Sigmoid colon (tissue), 6 donors: ENCODE measurements at regions not wholly inside any gene's neighbourhood (a gene's known extent, or its start where the extent isn't known, plus 50 kb on each side); places are given as distances from the start of the nearest gene placed in this dataset.
A peak's percentile ranks its signal among the peaks of the same experiment; 100 is the strongest.

Source experiments
- DNase-seq: peaks from one replicate; pipeline ENCODE4 v3.0.0-alpha.2; 2019
- H3K27ac ChIP-seq, 4 donors: fragments of 200-600 bp; sonication (generic); one replicate each; pipeline ENCODE4 v1.5.1; 2016 to 2019; ENCODE audit warnings: mild to moderate bottlenecking in 1 of 4
- H3K27me3 ChIP-seq, 3 donors: fragments of 200-600 bp; sonication (generic); one replicate each; pipeline ENCODE4 v1.5.1; 2019; ENCODE audit warnings: mild to moderate bottlenecking in 1 of 3
- H3K36me3 ChIP-seq, 4 donors: fragments of 200-600 bp; sonication (generic); one replicate each; pipeline ENCODE4 v1.5.1; 2016 to 2019
- H3K4me1 ChIP-seq, 4 donors: fragments of 200-600 bp; sonication (generic); one replicate each; pipeline ENCODE4 v1.5.1; 2017 to 2019
- H3K4me3 ChIP-seq, 4 donors: fragments of 200-600 bp; sonication (generic); one replicate each; pipeline ENCODE4 v1.5.1; 2017 to 2019; ENCODE audit warnings: mild to moderate bottlenecking in 2 of 4, moderate library complexity in 1 of 4
- H3K9me3 ChIP-seq, 4 donors: fragments of 200-600 bp in 3 of 4; sonication (generic) in 3 of 4; one replicate each; pipeline versions ENCODE4 v1.5.1 to v1.6.1; 2013 to 2019
- EP300 ChIP-seq, 4 donors: sonication (generic); formaldehyde crosslinking; IDR thresholded peaks; one replicate each; pipeline ENCODE4 v1.6.1; 2017; ENCODE audit warnings: antibody characterized with exemption in 4 of 4
- POLR2A ChIP-seq, 2 donors: fragments of 450-650 bp; IDR thresholded peaks; one replicate each; pipeline ENCODE4 v1.6.1; 2016; ENCODE audit warnings: antibody characterized with exemption in 2 of 2, mild to moderate bottlenecking in 2 of 2, moderate library complexity in 2 of 2
- POLR2AphosphoS5 ChIP-seq, 4 donors: sonication (generic); formaldehyde crosslinking; IDR thresholded peaks; one replicate each; pipeline ENCODE4 v1.6.1; 2017; ENCODE audit warnings: antibody characterized with exemption in 4 of 4
- WGBS, 2 donors: extraction: QIAGEN DNeasy Blood & Tissue Kit; methylation state at CpG; one replicate each; pipeline ENCODE4 v1.1.7; 2013; 5-methylcytosine and 5-hydroxymethylcytosine counted together
- intact Hi-C: fragments of 100-400 bp; cut with DNase I; formaldehyde crosslinking; loops from one replicate; pipeline ENCODE4 v1.15.1; 2023
- TF ChIP-seq, protein P1 (sequence below), 4 experiments: fragments of 450-650 bp in 3 of 4; fragments of 200-600 bp in 1 of 4; IDR thresholded peaks; one replicate each; pipeline ENCODE4 v1.5.1; 2016 to 2019; ENCODE audit warnings: antibody characterized with exemption in 4 of 4, mild to moderate bottlenecking in 3 of 4, moderate library complexity in 2 of 4
- donor health status: healthy with polysubstance abuse.
- donor health status: healthy.

GRCh38 chr6:53446151-53446550, 97.4 kb upstream of the ELOVL5 start:
- no peak for TF ChIP-seq EP300 (IDR thresholded peaks at IDR 0.05)
- Histone ChIP-seq H3K27me3 (no peaks in the 10 kb centered on the region), H3K27ac (no peak overlapping the region), H3K4me1 (no peaks in the 10 kb centered on the region), H3K9me3 (peaks cover 0 to 4% (median 0%) of the 10 kb centered on the region in 4 donors), H3K4me3 (no peak overlapping the region), H3K36me3 (no peaks in the 10 kb centered on the region)
- intact Hi-C loops: no loop called here
- DNase-seq: no peak
- 72 to 90% methylated on average over 2 of the region's 2 CpGs for WGBS, 2 donors

- Histone ChIP-seq H3K27ac (no peak overlapping the region), H3K9me3 (no peaks in the 10 kb centered on the region), H3K36me3 (no peaks in the 10 kb centered on the region), H3K27me3 (no peaks in the 10 kb centered on the region), H3K4me1 (peaks cover 0 to 22% (median 19%) of the 10 kb centered on the region in 4 donors), H3K4me3 (no peak overlapping the region)
- TF ChIP-seq POLR2A (IDR thresholded peaks at IDR 0.05) (no peak), POLR2AphosphoS5 (IDR thresholded peaks at IDR 0.05) (no peak), EP300 (IDR thresholded peaks at IDR 0.05) (no peak)
- TF ChIP-seq, protein P1, sequence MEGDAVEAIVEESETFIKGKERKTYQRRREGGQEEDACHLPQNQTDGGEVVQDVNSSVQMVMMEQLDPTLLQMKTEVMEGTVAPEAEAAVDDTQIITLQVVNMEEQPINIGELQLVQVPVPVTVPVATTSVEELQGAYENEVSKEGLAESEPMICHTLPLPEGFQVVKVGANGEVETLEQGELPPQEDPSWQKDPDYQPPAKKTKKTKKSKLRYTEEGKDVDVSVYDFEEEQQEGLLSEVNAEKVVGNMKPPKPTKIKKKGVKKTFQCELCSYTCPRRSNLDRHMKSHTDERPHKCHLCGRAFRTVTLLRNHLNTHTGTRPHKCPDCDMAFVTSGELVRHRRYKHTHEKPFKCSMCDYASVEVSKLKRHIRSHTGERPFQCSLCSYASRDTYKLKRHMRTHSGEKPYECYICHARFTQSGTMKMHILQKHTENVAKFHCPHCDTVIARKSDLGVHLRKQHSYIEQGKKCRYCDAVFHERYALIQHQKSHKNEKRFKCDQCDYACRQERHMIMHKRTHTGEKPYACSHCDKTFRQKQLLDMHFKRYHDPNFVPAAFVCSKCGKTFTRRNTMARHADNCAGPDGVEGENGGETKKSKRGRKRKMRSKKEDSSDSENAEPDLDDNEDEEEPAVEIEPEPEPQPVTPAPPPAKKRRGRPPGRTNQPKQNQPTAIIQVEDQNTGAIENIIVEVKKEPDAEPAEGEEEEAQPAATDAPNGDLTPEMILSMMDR (IDR thresholded peaks at IDR 0.05): no peak
- DNase-seq: no peak
- WGBS, 2 donors: 82 to 90% methylated on average over 3 of the region's 3 CpGs
- intact Hi-C loops: no loop called here
Observed at GRCh38 chr6:53441761-53442160, 93.0 kb upstream of the ELOVL5 start.

- WGBS, 2 donors: 11 to 69% methylated on average over 1 of the region's 1 CpG
- Histone ChIP-seq H3K4me1 (peaks cover 0 to 22% (median 19%) of the 10 kb centered on the region in 4 donors), H3K27ac (peak overlapping the region in 1 of 4 donors; percentile 34), H3K9me3 (no peaks in the 10 kb centered on the region), H3K36me3 (no peaks in the 10 kb centered on the region), H3K4me3 (no peak overlapping the region), H3K27me3 (no peaks in the 10 kb centered on the region)
- no peak for DNase-seq
- TF ChIP-seq POLR2A (IDR thresholded peaks at IDR 0.05): no peak
- TF ChIP-seq EP300 (IDR thresholded peaks at IDR 0.05): no peak
- no peak for TF ChIP-seq POLR2AphosphoS5 (IDR thresholded peaks at IDR 0.05)
- TF ChIP-seq, protein P1 (IDR thresholded peaks at IDR 0.05): no peak
- intact Hi-C loops: no loop called here
Observed at GRCh38 chr6:53441035-53441493, 92.3 kb upstream of the ELOVL5 start.

- H3K4me3 ChIP-seq: no peak overlapping the region
- DNase-seq: no peak
- no peaks in the 10 kb centered on the region for H3K36me3 ChIP-seq
- peak overlapping the region in 1 of 4 donors; percentile 34 for H3K27ac ChIP-seq
- no peaks in the 10 kb centered on the region for H3K27me3 ChIP-seq
- H3K9me3 ChIP-seq: no peaks in the 10 kb centered on the region
- TF ChIP-seq POLR2AphosphoS5 (IDR thresholded peaks at IDR 0.05) (no peak), POLR2A (IDR thresholded peaks at IDR 0.05) (no peak), EP300 (IDR thresholded peaks at IDR 0.05) (no peak)
- TF ChIP-seq, protein P1 (IDR thresholded peaks at IDR 0.05): no peak
- intact Hi-C loops: no loop called here
- H3K4me1 ChIP-seq: peaks cover 0 to 22% (median 19%) of the 10 kb centered on the region in 4 donors
- WGBS, 2 donors: 58 to 59% methylated on average over 3 of the region's 3 CpGs
Observed at GRCh38 chr6:53440336-53440945, 91.7 kb upstream of the ELOVL5 start.

DNA sequence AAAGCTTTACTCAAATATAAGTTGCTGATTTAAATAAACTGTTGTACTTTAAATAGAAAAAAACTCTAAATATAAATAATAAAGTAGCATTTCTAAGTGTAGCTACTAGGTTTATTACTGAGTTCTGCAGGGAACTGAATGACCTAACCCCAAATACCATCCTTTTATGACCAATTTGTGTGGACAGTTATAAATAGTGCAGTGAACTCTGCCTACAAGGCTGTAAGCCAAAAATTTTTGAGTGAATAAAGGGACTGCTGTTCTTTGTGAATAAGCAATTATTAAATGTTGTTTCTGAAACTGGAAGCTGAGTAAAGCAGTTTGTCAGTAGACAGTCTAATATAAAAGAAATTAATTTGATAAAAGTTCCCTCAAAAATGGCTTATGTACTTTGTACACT, 90.8 kb upstream of the ELOVL5 start:
- Histone ChIP-seq H3K27me3 (no peaks in the 10 kb centered on the region), H3K4me3 (no peak overlapping the region), H3K27ac (peak overlapping the region in 2 of 4 donors; percentile 30 to 34), H3K9me3 (no peaks in the 10 kb centered on the region), H3K4me1 (peaks cover 0 to 22% (median 19%) of the 10 kb centered on the region in 4 donors), H3K36me3 (no peaks in the 10 kb centered on the region)
- DNase-seq: no peak
- intact Hi-C loops: loop anchor here (2.0 kb wide), 1 partner anchor 45 kb away; no protein-coding TSS in a partner anchor
- TF ChIP-seq EP300 (IDR thresholded peaks at IDR 0.05) (no peak), POLR2AphosphoS5 (IDR thresholded peaks at IDR 0.05) (peak in 2 of 4 donors; percentile 16)
